IPS DF 19.7 (cell line): ENCODE measurements at regions not wholly inside any gene's neighbourhood (a gene's known extent, or its start where the extent isn't known, plus 50 kb on each side); places are given as distances from the start of the nearest gene placed in this dataset.
"Not testable (repeated sequence)": the region's sequence is repeated elsewhere in the genome, so short reads cannot be mapped to it uniquely, and the experiment has no call there.

Experiments
- DNase-seq: peaks from one replicate; pipeline ENCODE4 v3.0.0-alpha.2; 2013; ENCODE audit warnings: low read depth, low spot score

DNA sequence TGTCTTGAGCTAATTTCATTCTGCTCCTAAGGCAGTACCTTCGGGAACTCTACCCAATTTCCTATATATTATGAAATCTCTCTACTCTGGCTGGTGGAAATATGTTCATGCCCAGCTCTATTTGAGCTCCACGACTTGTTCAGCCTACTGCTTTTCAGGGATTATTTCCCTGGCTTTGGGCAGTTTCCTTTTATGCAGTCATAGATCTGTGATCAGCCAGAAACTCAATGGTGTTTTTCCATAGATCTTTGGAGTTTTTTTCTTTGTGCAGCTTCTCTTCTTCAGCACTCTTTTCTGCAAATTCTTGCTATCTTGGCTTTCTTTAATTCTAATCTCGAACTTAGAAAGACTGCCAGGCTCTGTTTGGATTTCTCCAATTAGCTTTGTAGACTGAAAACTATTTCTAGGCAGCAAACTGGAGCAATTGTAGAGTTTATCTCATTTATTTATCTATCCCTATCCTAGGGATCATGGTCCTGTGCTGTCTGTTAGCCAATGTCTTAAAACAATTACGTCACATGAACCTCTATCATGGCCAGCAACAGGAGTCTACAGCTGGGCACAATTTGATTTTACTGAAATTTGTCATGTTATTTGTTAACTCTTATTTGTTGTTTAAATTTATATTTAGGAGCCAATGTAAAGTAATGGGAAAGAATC, 328.4 kb downstream of the BCKDHB start:
- no peak for DNase-seq

DNA sequence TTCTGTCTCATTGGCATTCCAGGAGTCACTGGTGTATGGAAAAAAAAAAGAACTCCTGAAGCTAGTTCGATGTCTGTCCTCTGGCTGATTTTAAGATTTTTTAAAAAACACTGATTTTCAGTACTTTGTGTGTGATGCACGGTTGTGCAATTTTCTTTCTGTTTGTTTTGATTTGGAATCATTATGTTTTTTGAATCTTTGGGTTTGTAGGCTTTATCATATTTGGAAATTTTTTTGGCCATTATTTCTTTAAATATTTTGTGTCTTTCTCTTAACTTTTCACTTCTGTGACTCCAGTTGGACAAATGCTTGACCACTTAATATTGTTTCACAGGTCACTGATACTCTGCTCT, 327.2 kb downstream of the BCKDHB start:
- DNase-seq: no peak

DNA sequence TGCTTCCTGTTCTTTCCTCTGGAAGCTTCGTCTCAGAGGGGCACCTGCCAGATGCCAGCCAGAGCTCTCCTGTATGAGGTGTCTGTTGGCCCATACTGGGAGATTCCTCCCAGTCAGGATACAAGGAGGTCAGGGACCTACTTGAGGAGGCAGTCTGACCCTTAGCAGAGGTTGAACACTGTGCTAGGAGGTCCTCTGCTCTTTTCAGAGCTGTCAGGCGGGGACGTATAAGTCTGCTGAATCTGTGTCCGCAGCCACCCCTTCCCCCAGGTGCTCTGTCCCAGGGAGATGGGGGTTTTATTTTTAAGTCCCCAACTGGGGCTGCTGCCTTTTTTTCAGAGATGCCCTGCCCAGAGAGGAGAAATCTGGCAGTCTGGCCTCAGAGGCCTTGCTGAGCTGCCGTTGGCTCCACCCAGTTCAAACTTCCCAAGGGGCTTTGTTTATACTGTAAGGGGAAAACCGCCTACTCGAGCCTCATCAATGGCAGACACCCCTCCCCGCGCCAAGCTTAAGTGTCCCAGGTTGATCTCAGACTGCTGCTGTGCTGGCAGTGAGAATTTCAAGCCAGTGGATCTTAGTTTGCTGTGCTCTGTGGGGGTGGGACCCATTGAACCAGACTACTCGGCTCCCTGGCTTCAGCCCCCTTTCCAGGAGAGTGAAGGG, 326.7 kb downstream of the BCKDHB start:
- DNase-seq: no peak

DNA sequence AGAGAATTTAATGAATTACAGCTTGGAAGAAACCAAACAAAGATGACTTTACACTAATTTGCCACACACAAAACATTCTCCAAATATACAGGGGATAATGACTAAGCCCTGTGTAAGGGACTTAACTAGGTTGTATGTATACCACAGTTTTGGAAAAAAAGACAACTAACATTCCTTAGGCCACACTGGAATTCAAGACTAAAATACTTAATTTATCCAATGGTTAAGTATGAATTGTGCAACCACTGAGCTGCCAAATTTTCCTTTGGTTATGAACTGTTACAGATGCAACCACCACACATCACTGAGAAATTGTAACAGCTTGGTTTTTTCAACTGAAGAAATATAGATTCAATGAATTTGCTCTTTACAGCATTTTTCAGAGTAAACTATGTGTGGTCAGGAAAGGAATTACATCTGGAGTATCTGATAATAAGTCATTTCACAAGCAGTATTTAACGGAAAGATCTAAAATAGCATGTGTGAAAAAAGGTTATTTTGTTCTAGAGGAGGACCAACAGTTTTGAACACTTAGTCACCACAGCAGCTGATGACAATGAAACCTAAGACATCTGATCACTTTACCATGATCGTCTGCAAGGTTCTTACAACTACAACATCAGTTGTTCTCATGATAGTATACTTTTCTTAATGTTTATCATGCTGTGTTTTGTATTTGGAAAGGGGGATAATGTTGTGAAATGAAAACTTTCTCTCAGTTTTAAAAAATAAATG, 318.8 kb downstream of the BCKDHB start:
- DNase-seq: no peak

DNA sequence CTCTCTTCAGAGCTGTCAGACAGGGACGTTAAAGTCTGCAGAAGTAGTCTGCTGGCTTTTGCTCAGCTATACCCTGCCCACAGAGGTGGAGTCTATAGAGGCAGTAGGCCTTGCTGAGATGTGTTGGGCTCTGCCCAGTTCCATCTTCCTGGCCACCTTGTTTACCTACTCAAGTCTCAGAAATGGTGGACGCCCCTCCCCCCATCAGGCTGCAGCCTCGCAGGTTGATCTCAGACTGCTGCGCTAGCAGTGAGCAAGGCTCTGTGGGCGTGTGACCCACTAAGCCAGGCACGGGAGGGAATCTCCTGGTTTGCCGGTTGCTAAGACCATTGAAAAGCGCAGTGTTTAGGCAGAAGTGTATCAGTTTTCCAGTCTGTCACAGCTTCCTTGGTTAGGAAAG, 305.0 kb downstream of the BCKDHB start:
- no peak for DNase-seq

DNA sequence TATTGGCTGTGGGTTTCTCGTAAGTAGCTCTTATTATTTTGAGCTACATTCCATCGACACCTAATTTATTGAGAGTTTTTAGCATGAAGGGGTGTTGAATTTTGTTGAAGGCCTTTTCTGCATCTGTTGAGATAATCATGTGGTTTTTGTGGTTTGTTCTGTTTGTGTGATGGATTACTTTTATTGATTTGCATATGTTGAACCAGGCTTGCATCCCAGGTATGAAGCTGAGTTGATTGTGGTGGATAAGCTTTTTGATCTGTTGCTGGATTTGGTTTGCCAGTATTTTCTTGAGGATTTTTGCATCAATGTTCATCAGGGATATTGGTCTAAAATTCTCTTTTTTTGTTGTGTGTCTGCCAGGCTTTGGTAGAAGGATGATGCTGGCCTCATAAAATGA, 301.5 kb downstream of the BCKDHB start:
- not testable (repeated sequence) for DNase-seq

DNA sequence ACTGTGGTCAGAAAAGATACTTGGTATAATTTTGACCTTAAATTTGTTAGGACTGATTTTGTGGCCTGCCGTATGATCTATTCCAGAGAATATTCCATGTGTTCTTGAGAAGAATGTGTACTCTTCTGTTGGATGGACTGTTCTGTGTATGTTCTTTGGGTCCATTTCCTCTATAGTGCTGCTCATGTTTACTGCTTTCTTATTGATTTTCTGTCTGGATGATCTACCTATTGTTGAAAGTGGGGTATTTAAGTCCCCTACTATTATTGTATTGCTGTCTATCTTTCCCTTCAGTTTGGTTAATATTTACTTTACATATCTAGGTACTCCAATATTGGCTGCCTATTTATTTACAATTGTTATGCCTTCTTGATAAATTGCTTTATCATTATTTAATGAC, 298.4 kb downstream of the BCKDHB start:
- DNase-seq: no peak

DNA sequence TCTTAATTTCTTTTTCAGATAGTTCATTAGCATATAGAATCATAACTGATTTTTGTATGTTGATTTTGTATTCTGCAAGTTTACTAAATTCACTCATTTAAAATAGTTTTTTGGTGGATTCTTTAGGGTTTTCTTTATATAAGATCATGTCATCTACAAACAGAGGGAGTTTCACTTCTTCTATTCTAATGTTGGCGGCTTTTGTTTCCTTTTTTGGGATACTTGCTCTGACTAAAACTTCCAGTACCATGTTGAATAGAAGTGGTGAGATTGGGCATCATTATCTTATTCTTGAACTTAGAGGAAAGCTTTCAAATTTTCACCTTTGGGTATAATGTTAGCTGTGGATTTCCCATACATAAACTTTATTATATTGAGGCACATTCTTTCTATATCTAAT, 296.9 kb downstream of the BCKDHB start:
- no peak for DNase-seq

DNA sequence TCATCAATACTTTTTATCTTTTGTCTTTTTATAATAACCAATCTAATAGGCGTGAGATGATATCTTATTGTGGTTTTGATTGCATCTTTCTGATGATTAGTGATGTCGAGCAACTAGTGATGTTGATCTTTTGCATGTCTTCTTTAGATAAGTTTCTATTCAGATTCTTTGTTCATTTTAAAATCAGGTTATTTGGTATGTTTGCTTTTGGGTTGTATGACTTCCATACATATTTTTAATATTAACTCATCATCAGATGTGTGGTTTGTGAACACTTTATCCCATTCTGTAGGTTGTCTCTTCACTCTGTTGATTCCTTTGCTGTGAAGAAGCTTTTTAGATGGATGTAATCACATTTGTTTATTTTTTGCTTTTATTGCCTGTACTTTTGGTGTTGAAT, 295.8 kb downstream of the BCKDHB start:
- DNase-seq: no peak
